ENCODE measurements at regions not wholly inside any gene's neighbourhood (a gene's known extent, or its start where the extent isn't known, plus 50 kb on each side); places are given as distances from the start of the nearest gene placed in this dataset.

DNA sequence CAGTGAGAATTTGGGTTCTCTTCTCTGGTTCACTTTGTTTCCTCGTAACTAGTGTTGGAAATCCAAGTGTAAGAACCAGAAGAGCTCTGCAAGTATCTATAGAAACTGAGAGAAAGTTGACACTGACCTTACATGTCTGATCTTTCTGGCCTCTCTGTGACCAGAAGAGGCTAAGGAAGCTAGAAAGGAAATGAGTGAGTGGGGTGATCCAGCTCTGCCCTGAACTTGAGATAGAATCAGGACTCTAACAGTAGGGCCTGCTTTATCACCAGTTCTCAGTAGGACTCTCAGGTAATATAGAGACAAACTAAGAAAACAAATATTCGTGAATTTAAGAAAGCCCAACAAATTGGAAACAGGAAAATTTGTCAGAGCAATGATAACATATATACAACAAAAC, 441.2 kb upstream of the ZNF804A start:
- TF ChIP-seq POLR2A (IDR thresholded peaks at IDR 0.05; ENCODE audit: low read depth, low read length): no peak
- no peak for TF ChIP-seq POLR2AphosphoS5 (IDR thresholded peaks at IDR 0.05; ENCODE audit: low read depth, low read length)
- TF ChIP-seq TAF1 (IDR thresholded peaks at IDR 0.05; ENCODE audit: borderline replicate concordance, low read depth, low read length): no peak
